T-helper 17 cell (primary cell): ENCODE measurements at regions not wholly inside any gene's neighbourhood (a gene's known extent, or its start where the extent isn't known, plus 50 kb on each side); places are given as distances from the start of the nearest gene placed in this dataset.

Experiments used
- ATAC-seq: fragments of 150-1000 bp; cut with Tn5 transposase; 2 replicates; pipeline ENCODE4 v1.10.0; 2021; ENCODE audit warnings: mild to moderate bottlenecking, moderate library complexity
- DNase-seq, 3 donors: peaks; one replicate each; pipeline versions ENCODE4 v3.0.0 to v3.0.0-alpha.2; 2020 to 2021
- H3K9me3 ChIP-seq: one replicate; pipeline ENCODE4 v1.7.0; 2013; ENCODE audit warnings: low read length, mild to moderate bottlenecking; ENCODE audit not compliant: control insufficient read depth, poor library complexity, severe bottlenecking
- H3K27ac Mint-ChIP-seq: one replicate; pipeline ENCODE4 v1.8.0; 2022; ENCODE audit warnings: mild to moderate bottlenecking, moderate library complexity, mixed read lengths
- H3K27me3 Mint-ChIP-seq: one replicate; pipeline ENCODE4 v1.8.0; 2022; ENCODE audit warnings: mixed read lengths
- H3K36me3 Mint-ChIP-seq: one replicate; pipeline ENCODE4 v1.8.0; 2022; ENCODE audit warnings: low read depth, mixed read lengths
- H3K4me1 Mint-ChIP-seq: one replicate; pipeline ENCODE4 v1.8.0; 2022; ENCODE audit warnings: mild to moderate bottlenecking, mixed read lengths
- H3K4me3 Mint-ChIP-seq: one replicate; pipeline ENCODE4 v1.8.0; 2022; ENCODE audit warnings: mild to moderate bottlenecking, moderate library complexity, mixed read lengths

DNA sequence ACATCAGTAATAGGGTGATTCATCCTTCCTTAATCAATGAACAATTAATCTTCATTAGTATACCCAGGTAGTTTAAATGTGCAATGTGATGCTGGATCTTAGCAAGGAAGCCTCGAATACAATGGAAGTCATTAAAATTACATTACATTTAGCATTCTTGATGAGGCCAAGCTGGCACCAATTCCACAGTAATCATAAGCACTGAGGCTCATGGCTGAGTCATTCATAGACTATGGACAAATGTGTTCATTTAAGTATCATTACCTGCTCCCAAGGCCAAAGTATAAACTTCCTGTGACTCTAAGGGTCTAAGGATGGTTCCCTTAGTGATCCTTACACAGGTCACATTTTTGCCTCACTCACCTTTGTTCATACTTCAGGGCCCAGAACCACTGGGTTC, 266.4 kb upstream of the CDIN1 start:
- H3K4me1 Mint-ChIP-seq = no peaks in the 10 kb centered on the region
- DNase-seq (no peak), ATAC-seq (no peak)
- peaks cover 4% of the 10 kb centered on the region for H3K9me3 ChIP-seq
- H3K4me3 Mint-ChIP-seq = no peak overlapping the region
- H3K36me3 Mint-ChIP-seq = no peaks in the 10 kb centered on the region
- peaks cover 5% of the 10 kb centered on the region for H3K27me3 Mint-ChIP-seq
- no peak overlapping the region for H3K27ac Mint-ChIP-seq

DNA sequence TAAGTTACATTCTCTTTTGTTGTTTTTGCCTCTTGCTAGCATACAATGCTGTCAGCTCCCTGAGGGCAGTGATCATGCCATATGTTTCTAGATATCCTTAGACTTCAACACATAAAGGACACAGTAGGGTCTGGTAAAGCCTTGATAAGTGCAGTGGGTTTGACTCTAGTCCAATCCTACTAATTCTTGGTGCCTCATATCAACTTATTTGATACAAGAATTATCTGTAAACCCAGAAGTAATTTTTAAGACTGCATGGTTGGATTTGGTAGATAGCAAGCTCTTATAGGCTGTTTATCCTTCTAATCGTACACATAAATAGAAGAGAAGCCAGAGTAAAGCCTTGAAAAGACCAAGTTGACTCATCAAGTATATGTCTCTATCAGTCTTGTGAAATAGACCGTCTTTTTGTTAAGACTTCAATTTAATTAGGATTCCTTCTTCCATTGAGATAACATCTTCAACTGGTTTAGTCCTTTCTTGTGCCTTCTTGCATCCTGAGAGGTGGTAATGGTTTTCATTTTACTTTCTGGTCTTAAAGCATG, 265.6 kb upstream of the CDIN1 start:
- Mint-ChIP-seq H3K36me3 (no peaks in the 10 kb centered on the region), H3K27ac (no peak overlapping the region), H3K4me1 (no peaks in the 10 kb centered on the region), H3K4me3 (no peak overlapping the region), H3K27me3 (peaks cover 5% of the 10 kb centered on the region)
- peaks cover 1% of the 10 kb centered on the region for H3K9me3 ChIP-seq
- ATAC-seq (no peak), DNase-seq (no peak)

DNA sequence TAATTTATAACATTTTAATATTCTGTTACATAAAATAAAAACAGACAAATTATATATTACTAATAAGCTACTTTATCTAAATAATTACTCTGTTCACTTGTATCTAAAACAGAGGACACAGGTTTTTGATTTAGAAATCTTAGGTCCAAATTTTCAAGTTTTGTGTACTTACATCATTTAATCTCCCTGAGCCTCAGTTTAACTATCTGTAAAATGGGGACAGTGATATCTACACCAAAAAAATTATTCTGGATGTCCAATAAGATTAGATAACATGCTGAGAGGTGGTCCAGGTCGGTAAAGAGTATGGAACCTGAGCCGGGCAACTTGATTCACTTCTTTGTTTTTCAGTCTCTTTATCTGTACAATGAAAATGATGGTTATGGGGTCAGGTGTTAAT, 263.8 kb upstream of the CDIN1 start:
- H3K27me3 Mint-ChIP-seq = no peaks in the 10 kb centered on the region
- H3K27ac Mint-ChIP-seq = no peak overlapping the region
- no peaks in the 10 kb centered on the region for H3K36me3 Mint-ChIP-seq
- H3K4me1 Mint-ChIP-seq = no peaks in the 10 kb centered on the region
- no peak for DNase-seq
- H3K4me3 Mint-ChIP-seq = no peak overlapping the region
- ATAC-seq = no peak
- H3K9me3 ChIP-seq = no peaks in the 10 kb centered on the region

DNA sequence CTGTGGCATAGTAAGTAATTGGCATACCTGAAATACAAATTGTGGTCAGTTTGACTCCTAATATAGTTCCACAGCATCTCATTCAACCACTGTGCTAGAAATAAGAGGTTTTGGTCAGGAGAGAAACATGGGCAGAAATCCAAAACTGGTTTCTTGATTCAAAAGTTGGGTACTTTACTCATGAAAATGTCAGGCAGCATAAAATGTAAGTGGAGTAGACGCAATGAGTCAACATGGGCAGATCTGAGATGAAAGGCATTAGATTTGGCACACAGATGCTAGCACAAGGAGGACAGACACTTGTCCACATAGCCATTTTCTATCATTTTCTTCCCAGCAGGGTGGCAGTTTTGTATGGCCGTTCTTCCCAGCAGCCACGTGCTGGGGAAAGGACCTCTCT, 255.8 kb upstream of the CDIN1 start:
- H3K9me3 ChIP-seq = no peaks in the 10 kb centered on the region
- H3K27me3 Mint-ChIP-seq = no peaks in the 10 kb centered on the region
- DNase-seq (no peak), ATAC-seq (no peak)
- no peak overlapping the region for H3K27ac Mint-ChIP-seq
- no peak overlapping the region for H3K4me3 Mint-ChIP-seq
- H3K36me3 Mint-ChIP-seq = no peaks in the 10 kb centered on the region
- H3K4me1 Mint-ChIP-seq = no peaks in the 10 kb centered on the region

DNA sequence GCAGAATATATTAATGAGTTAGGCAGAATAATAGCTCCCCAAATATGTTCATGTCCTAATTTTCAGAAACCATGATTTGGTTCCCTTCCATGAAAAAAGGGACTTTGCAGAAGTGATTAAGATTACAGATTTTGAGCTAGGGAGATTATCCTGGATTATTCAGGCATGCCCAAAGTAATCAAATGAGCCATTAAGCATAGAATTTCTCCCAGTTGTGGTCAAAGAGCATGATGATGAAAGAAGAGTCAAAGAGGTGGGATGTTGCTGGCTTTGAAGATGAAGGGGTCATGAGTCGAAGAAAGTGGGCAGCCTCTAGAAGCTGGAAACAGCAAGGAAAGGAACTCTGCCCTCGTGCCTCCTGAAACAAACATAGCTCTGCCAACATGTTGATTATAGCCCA, 254.2 kb upstream of the CDIN1 start:
- Mint-ChIP-seq H3K4me1 (no peaks in the 10 kb centered on the region), H3K27ac (no peak overlapping the region), H3K36me3 (no peaks in the 10 kb centered on the region), H3K27me3 (no peaks in the 10 kb centered on the region), H3K4me3 (no peak overlapping the region)
- ATAC-seq (no peak), DNase-seq (no peak)
- no peaks in the 10 kb centered on the region for H3K9me3 ChIP-seq

DNA sequence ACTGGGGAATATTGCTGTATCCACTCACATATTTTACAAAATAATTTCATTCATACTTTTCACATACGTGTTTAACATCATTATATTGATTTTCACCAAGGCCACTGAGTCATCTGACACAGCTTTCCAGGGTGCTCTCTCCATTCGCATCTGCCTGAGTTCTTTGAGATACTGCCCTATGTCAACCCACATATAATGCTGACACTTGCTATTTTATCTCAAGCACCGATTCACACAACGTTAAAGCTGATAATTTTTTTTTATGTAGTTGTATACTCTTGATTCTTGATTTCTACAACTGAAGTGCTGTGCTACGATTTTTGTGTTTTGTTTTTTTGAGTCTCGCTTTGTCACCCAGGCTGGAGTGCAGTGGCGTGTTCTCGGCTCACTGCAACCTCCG, 249.8 kb upstream of the CDIN1 start:
- Mint-ChIP-seq H3K4me3 (no peak overlapping the region), H3K27me3 (no peaks in the 10 kb centered on the region), H3K27ac (no peak overlapping the region), H3K36me3 (no peaks in the 10 kb centered on the region), H3K4me1 (no peaks in the 10 kb centered on the region)
- ATAC-seq (no peak), DNase-seq (no peak)
- H3K9me3 ChIP-seq = no peaks in the 10 kb centered on the region

DNA sequence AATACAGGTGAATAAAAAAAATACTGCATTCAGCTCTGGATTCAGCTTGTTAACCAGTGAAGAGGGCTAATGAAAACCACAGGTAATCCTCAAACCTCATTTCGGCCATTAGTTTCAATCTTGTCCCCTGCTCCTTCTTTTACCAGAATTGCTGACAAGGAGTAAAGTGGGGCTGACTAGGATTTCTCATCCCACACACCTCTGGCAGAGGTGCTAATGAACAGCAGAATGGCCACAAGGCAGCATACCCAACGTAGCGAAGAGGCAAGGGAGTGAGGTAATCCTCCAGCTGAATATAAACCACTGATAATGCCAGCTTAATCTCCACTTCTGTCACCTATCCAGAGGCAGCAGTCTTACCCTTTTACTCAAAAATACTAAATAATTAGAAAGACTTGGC, 248.8 kb upstream of the CDIN1 start:
- no peaks in the 10 kb centered on the region for H3K4me1 Mint-ChIP-seq
- H3K4me3 Mint-ChIP-seq = no peak overlapping the region
- no peaks in the 10 kb centered on the region for H3K27me3 Mint-ChIP-seq
- no peaks in the 10 kb centered on the region for H3K36me3 Mint-ChIP-seq
- H3K9me3 ChIP-seq = no peaks in the 10 kb centered on the region
- DNase-seq (no peak), ATAC-seq (no peak)
- no peak overlapping the region for H3K27ac Mint-ChIP-seq

DNA sequence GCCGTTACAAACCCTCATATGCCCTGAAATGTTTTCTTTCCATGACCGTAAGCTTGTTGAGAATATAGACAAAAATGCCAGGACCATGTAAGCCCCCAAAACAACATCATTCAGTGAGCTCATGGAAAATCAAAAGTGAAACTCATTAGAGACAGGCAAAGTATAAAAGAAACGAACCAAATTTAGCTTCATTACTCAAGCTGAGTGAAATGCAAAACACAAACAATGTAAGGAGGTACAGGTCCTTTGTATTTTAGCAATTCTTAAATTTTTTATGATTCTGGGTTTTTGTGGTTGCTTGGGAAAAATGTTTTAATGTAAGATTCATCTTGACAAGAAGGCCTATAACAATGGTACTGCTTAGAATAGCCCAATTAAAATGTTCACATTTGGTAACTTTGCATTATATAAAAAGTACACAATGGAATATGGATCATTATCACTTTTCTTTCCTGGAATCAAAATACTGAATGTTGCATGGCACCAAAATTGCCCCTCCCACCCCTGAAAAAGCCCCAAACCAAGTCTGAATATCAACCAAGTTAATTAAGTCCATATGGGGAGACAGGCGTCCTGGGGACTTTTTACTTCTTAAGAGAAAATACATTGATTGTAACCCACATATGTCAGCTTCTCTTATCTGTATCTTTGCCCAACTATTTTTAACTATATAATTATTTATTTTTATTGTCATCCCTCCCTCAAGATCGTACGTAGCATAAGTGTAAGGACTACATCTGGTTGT, 247.7 kb upstream of the CDIN1 start:
- DNase-seq = no peak
- Mint-ChIP-seq H3K27me3 (no peaks in the 10 kb centered on the region), H3K36me3 (no peaks in the 10 kb centered on the region), H3K4me1 (no peaks in the 10 kb centered on the region), H3K27ac (no peak overlapping the region), H3K4me3 (no peak overlapping the region)
- H3K9me3 ChIP-seq = no peaks in the 10 kb centered on the region
- ATAC-seq = no peak

DNA sequence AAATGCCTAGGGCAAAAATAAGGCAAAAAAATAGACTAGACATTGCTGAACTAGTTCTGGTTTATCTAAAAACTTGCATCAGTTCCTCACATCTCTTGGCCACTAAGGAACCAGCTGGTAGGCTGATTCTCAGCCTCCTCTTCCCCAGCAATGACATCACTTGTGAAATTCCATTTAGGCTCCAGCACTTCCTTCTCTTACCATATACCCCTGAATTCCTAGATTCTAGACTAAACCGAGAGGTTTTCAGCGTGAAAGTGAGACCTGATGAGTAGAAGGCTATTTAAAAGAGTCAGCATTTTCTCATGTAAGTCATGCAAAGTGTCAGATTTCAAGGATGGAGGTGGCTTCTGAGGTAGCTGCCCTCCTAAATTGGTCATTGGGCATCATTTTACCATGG, 247.1 kb upstream of the CDIN1 start:
- no peak for ATAC-seq

DNA sequence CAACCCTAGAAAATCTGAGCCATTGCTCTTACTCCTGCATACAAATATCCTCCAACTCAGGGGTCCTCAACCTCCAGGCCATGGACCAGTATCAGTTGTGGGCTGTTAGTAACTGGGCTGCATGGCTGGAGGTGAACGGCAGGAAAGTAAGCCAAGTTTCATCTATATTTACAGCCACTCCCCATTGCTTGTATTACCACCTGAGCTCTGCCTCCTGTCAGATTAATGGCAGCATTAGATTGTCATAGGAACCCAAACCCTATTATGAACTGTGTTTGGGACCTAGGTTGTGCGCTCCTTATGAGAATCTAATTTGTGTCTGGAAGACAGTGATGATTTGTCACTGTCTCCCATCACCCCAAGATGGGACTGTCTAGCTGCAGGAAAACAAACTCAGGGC, 246.5 kb upstream of the CDIN1 start:
- no peak for ATAC-seq
- Mint-ChIP-seq H3K4me1 (no peaks in the 10 kb centered on the region), H3K36me3 (no peaks in the 10 kb centered on the region), H3K27ac (no peak overlapping the region), H3K4me3 (no peak overlapping the region), H3K27me3 (no peaks in the 10 kb centered on the region)
- no peaks in the 10 kb centered on the region for H3K9me3 ChIP-seq
- no peak for DNase-seq

More for the DNA sequence above, 247.1 kb upstream of the CDIN1 start:
- H3K27me3 Mint-ChIP-seq = no peaks in the 10 kb centered on the region
- H3K36me3 Mint-ChIP-seq = no peaks in the 10 kb centered on the region
- no peak overlapping the region for H3K4me3 Mint-ChIP-seq
- no peaks in the 10 kb centered on the region for H3K9me3 ChIP-seq
- no peak for DNase-seq
- no peaks in the 10 kb centered on the region for H3K4me1 Mint-ChIP-seq
- H3K27ac Mint-ChIP-seq = no peak overlapping the region

DNA sequence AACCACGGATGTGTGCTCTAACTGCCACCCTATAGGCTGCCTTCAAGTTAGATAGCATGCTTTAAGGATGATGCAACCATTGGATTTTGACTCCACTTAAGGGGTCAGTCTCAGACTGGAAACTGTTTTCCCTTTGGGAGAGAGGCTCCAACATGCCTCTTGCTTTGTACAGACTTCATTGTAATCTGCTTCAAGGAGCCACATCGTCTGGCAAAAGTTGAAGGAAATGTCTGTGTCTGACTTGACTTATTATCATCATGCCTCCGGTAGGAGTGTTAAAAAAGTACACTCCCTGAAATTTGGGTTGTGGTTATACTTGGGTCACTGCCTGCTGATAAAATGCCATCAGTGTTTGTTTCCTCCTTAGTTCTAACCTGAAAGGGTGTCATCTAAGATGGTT, 245.4 kb upstream of the CDIN1 start:
- ATAC-seq (no peak), DNase-seq (no peak)
- Mint-ChIP-seq H3K27me3 (no peaks in the 10 kb centered on the region), H3K4me3 (no peak overlapping the region), H3K27ac (no peak overlapping the region), H3K36me3 (no peaks in the 10 kb centered on the region), H3K4me1 (no peaks in the 10 kb centered on the region)
- no peaks in the 10 kb centered on the region for H3K9me3 ChIP-seq

DNA sequence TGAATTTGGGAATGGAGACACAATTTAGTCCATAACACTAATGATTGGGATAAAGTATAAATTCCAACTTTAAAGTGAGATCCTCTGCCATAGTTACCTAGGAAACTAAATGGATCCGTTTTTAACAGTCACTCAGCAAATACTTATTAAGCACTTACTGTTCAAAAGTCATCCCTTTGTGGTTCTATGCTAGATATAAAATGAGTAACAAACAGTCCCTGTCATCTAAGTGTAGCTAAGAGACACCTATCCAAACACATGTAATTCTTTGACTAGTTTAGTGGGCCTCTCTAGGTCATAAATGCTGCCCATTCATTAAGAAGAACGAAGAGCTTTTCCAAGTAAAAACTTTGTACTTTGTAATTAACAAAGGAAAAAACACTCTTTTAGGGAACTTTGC, 244.2 kb upstream of the CDIN1 start:
- Mint-ChIP-seq H3K4me1 (no peaks in the 10 kb centered on the region), H3K4me3 (no peak overlapping the region), H3K27ac (no peak overlapping the region), H3K27me3 (no peaks in the 10 kb centered on the region), H3K36me3 (no peaks in the 10 kb centered on the region)
- H3K9me3 ChIP-seq = no peaks in the 10 kb centered on the region
- DNase-seq (no peak), ATAC-seq (no peak)

DNA sequence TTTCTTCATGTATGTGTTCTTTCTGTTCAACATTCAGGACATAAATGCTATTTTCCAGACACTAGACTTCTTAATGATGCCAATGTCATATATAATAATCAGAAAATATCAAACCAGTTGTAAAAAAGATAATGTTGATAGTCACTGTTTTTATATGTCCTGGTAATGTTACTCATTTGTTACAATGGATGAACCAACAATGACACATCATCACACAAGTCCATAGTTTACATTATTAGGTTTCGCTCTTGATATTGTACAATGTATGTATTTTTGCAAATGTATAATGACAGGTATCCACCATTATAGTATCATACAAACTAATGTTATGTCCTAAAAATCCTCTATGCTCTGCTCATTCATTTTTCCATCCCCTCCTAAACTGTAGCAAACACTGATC, 243.8 kb upstream of the CDIN1 start:
- H3K4me1 Mint-ChIP-seq = no peaks in the 10 kb centered on the region
- H3K27me3 Mint-ChIP-seq = no peaks in the 10 kb centered on the region
- no peak overlapping the region for H3K27ac Mint-ChIP-seq
- ATAC-seq (no peak), DNase-seq (no peak)
- H3K36me3 Mint-ChIP-seq = no peaks in the 10 kb centered on the region
- no peak overlapping the region for H3K4me3 Mint-ChIP-seq
- H3K9me3 ChIP-seq = no peaks in the 10 kb centered on the region

DNA sequence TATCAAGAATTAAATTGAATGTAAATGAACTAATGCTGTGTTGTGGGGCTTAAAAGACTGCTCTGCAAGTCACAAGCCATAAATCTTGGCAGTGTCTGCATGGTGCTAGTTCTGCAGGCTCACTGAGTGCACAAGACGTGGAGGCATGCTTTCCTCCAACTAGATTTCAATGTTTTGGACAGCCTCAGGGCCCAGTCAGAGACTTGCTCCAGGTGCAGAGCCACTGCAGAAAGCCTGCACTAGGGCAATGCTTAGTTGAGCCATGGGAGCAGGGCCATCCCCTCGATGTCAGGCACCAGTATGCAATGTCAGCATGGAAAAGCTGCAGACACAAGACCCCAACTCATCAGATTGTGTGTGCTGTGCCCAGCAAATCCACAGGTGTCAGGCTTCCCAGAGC, 234.5 kb upstream of the CDIN1 start:
- H3K27me3 Mint-ChIP-seq = no peaks in the 10 kb centered on the region
- H3K27ac Mint-ChIP-seq = no peak overlapping the region
- DNase-seq = no peak
- H3K9me3 ChIP-seq = no peaks in the 10 kb centered on the region
- no peaks in the 10 kb centered on the region for H3K36me3 Mint-ChIP-seq
- H3K4me3 Mint-ChIP-seq = no peak overlapping the region
- H3K4me1 Mint-ChIP-seq = no peaks in the 10 kb centered on the region
- no peak for ATAC-seq
